GM21619 (cell line): ENCODE measurements at regions not wholly inside any gene's neighbourhood (a gene's known extent, or its start where the extent isn't known, plus 50 kb on each side); places are given as distances from the start of the nearest gene placed in this dataset.
"Not testable (repeated sequence)": the region's sequence is repeated elsewhere in the genome, so short reads cannot be mapped to it uniquely, and the experiment has no call there.

ENCODE experiments used
- ATAC-seq: cut with Tn5 transposase; IDR thresholded peaks from one replicate; pipeline ENCODE4 v1.9.1; 2021; ENCODE audit not compliant: unreplicated experiment

DNA sequence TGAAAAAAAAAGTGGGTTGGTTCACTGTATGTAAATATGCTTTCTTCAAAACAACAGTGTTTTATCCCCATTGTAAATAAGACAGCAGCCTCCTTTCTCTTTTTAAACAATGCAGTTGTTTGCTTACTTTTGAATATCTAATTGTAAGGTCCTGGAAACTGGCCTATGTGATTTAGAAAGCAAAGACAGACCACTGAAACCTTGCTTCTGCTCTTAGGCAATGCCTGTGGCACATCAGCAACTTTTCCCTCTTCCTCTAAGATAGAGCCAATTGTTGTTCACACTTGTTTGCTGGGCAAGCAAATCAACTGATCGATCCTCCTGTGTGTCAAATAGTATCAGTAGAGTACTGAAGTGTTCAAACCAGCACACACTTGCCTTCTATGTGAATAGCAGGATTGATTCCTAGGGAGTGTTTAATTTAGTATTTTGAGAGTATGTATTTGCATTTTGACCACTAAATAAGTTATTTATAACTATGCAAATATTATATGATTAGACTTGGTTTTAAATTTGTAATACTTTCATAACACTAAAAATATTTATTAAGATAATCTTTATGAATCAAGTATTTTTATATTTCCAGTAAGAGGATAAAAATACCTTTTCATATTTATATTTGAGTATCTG, 55.4 kb upstream of the GRPR start:
- ATAC-seq: peak; percentile 80

DNA sequence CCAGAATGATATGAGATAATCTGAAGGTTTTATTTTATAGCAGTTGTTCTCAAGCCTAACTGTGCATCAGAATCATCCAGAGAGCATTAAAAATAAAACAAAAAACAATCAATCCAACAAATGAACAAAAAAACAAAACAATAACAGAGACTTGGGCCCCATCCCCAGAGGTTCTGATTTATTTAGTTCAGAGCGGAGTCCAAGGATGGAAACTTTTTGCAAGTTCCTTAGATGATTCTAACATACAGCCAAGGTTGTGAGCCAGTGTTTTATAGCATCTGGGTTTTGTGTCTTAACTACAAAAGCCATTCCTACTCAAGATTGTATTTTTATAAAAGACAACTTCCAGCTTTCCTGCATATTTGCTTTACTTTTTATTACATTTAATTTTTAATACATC, 59.4 kb upstream of the GRPR start:
- no peak for ATAC-seq

- no peak for ATAC-seq
Measured at GRCh38 chrX:16063141-16063540, 60.2 kb upstream of the GRPR start.

DNA sequence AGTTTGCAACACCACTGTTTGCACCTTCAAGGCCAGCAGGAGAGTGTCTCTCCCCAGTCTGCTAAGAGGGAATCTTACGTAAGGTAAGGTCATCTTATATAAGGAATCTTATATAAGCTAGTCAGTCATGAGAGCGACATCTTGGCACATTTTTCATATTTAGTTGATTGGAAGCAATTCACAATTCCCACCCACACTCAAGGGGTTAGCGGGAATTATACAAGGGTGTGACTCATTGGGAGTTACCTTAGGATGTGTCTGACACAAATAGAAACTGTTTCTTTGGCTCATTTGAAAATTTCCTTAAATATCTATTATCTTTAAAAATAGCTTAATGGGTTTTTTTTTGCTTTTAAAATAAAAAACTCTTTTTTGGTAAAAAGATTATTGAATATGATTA, 62.1 kb upstream of the GRPR start:
- no peak for ATAC-seq

DNA sequence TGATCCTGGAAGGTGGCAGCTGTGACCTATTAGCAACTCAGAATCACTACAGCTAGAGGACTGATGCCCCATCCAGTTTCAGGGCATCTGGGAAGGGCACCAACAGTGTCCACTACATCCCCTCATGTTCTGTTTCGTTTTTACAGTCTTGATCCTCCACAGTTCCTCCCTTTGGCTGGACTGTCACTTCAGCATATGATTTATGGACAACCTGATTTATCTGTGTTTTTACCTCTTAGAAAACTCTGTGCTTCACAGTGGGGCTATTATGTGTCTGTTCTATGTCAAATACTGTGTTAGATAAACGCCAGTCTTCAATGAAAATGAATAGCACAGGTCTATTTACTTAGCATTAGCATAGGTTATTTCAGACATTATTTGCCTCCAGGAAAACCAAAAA, 63.1 kb upstream of the GRPR start:
- ATAC-seq: no peak

DNA sequence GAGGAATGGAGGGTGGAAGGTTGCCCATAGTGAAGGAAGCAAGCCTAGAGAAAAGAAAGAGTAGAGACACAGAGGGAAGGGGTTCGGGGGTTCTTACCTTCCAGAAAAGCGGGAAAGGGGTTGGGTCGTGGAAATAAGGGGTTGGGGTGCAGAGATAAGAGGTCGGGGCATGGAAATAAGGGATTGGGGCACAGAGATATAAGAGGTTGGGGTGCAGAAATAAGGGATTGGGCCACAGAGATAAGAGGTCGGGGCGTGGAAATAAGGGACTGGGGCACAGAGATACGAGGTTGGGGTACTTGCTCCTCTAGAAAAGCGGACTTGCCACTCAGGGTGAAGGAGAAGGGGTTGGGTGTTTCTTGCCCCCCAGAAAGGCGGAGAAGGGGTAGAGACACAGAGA, 74.2 kb upstream of the GRPR start:
- ATAC-seq: not testable (repeated sequence)

DNA sequence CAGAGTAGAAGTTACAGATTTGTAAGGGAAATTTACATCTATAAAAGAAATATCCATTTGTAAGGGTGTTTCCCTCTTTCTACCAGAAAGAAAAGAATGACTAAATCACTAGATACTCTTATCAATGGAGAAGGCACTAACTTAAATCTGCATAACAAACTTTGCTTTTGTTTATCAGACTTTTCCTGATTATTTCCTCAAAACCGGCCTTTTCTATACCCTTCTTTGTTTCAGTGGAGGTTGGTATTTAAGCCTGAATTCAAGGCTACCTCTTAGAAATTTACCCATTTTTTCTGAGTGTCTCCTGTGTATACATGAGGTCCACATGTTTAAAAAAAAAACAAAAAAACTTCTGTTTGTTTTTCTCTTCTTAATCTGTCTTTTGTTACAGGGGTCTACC, 80.4 kb upstream of the GRPR start:
- no peak for ATAC-seq

GRCh38 chrX:16039834-16040233, 83.5 kb upstream of the GRPR start:
- no peak for ATAC-seq

DNA sequence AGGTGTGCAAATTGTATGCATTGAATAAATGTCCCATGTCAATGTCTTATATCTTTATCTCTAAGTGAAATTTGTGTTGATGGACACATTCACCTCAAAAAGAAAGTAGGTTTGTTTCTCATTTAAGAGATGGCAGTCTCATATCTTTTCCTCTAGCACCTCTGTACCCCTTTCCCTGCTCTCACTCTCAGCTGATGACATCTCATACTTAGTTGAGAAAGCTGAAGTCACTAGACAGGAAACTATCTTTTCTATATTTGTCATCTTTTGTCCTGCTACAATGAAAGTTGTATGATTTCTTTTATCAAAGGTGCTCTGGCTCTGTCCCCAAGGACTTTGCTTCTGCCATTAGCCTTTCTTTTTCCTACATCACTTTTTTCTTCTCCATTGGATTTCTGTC, 84.0 kb upstream of the GRPR start:
- peak; percentile 65 for ATAC-seq

- ATAC-seq: no peak
Measured at GRCh38 chrX:16033331-16033730, 90.0 kb upstream of the GRPR start.

GRCh38 chrX:16028576-16028975, 94.8 kb upstream of the GRPR start:
- no peak for ATAC-seq

- peak; percentile 97 for ATAC-seq
Measured at GRCh38 chrX:16023790-16024734, 99.3 kb upstream of the GRPR start.

DNA sequence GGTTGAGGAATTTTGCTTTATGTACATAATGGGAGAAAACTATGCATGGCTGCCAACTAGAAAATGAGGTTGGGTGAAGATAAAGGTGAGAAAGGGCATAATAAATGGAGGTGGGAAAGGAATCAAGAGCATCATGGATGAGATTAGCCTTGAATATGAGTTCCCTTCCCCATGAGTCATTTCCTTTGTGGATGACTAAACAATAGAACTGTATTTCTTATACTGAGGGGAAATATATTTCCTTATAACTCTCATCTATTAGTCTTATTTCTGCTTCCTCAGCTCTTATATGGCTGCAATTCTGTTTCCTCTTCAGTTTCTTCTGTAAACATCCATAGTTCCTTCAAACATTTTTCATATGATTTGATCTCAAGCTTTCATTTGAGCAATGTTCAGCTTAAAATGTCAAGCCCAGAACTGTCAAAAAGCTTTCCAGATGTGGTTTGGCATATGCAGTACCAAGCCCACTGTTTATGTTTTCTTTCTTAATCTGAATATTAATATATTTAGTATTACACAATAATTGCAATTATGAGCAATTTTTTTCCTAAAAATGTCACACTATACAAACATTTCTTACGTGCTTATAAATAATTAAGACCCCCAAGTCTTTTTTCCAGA, 100.7 kb upstream of the GRPR start:
- no peak for ATAC-seq

DNA sequence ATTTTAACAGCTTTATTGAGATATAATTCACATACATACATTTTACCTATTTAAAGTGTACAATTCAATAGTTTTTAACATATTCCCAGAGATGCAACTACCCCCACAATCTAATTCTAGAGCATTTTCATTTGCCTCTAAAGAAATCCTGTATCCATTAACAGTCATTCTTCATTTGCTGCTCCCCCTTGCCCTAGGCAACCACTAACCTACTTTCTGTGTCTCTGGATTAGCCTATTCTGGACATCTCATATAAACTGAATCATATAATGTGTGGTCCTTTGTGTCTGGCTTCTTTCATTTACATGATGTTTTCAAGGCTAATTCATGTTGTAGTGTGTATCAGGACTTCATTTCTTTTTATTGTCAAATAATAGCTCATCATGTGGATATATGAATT, 105.1 kb upstream of the GRPR start:
- no peak for ATAC-seq

DNA sequence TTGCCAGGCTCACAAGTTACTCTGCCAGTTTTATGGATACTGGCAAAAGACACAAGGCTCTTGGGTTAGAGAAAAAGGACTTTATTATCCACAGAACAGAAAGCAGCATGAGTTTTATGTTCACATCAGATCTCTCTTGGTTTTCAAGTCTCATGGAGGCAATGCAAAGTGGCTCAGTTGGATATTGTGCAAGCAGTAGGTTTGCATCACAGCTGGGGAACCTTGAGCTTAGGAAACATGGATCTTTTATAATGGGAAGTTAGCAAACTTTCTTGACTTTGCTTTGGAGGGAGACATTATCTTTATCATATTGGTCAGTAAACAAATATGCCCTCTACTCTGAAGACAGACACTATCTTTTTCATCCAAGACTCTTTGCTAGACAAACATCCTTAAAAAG, 109.2 kb upstream of the GRPR start:
- no peak for ATAC-seq

DNA sequence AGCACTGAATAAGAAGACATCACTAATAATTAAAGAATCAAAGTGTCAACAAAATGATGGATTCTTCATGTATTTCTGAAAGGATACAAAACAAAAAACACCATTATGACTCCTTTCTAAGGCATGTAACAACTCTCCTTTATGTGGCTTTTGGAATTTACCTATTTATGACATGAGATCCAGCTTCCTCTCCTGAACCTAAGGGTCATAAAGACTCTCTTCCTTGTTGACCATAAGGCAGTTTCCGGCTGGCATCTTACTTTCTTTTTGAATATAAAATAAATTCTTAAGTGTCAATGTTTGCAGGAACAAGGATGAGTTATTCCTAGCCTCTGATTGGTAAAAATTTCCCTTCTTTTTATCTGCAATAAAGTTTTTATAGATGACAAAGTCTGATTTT, 111.1 kb upstream of the GRPR start:
- ATAC-seq: no peak

- no peak for ATAC-seq
Measured at GRCh38 chrX:16005917-16006316, 117.4 kb upstream of the GRPR start.

DNA sequence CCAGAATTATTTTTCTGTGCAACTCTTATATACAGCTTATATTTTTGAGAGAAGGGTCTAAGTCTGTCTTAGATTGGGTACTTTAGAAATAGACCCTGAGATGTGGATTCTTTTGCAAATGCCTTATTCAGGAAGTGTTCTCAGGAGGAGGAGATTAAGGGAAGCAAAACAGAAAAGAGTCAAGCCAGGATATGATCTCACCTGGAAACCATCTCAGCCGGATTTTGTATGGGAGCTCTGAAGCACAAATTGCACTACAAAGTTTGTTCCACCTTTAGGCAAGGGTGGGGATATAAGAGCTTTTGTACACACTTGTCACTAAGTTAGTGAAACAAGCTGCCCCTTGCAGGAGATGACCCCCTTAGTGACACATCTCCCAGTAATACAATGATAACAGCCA, 121.2 kb upstream of the GRPR start:
- no peak for ATAC-seq

GRCh38 chrX:15998350-15998749, 125.0 kb upstream of the GRPR start:
- ATAC-seq: no peak

GRCh38 chrX:15989716-15990115, 133.6 kb upstream of the GRPR start:
- no peak for ATAC-seq

DNA sequence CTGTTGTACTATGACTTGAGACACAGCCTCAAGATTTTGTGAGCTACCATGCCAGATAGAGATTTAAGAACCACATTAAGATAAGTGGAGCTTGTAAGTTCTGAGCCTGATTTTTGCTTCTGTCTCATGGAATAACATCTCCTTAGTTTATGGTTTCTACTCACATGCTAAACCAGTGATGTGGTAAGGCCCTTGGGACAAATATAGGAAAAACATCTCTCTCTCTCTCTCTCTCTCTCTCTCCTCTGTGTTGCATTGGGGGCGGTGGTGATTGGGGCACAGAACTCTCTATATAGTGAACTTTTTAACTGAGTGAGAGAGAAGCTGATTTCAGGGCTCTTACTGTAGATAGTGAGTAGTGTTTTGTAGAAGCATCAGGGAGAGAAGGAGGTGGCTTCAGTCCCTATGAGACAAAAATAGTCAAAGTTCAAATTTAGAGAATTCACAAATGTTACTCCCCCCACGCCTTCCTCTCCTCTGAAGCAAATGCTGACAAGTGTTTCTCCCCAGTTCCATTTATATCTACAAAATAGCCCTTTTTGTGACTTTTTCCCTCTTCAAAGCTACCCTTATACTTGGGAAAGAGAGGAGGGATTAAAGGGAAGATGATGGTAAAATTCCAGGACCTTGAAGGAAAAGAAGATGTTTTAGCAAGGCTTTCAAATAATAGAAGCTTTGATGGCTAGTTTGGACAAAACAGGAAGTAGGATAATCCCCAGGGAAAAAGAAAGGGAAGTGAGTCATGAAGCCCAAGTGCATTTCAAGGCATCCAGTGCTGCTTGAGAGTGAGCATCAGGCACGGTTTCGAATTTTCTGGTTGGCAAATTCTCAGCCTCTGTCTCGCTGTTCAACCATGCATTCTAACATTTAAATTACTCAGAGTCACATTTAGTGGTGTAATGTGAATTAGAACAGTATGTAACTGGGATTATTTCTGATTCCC, 134.3 kb upstream of the AP1S2 start:
- no peak for ATAC-seq
